Activated naive CD4-positive, alpha-beta T cell treated with anti-CD3 and anti-CD28 coated beads for 36 hours (primary cell): ENCODE measurements at regions not wholly inside any gene's neighbourhood (a gene's known extent, or its start where the extent isn't known, plus 50 kb on each side); places are given as distances from the start of the nearest gene placed in this dataset.
"Not testable (repeated sequence)": the region's sequence is repeated elsewhere in the genome, so short reads cannot be mapped to it uniquely, and the experiment has no call there.

Experiments
- CTCF ChIA-PET: fragments of 350-600 bp; sonication (Branson Sonifier 250); formaldehyde crosslinking; loops from one replicate; lab custom pipeline; 2021; ENCODE audit warnings: antibody characterized with exemption; lab: Charles Lee
- DNase-seq: peaks from one replicate; pipeline ENCODE4 v3.0.0-alpha.2; 2020
- H3K27ac Mint-ChIP-seq: one replicate; pipeline ENCODE4 v1.8.0; 2021; ENCODE audit warnings: mild to moderate bottlenecking, mixed read lengths
- H3K27me3 Mint-ChIP-seq: one replicate; pipeline ENCODE4 v1.8.0; 2021; ENCODE audit warnings: low read depth, mixed read lengths
- H3K36me3 Mint-ChIP-seq: one replicate; pipeline ENCODE4 v1.8.0; 2021; ENCODE audit warnings: low read depth, mixed read lengths
- H3K4me1 Mint-ChIP-seq: one replicate; pipeline ENCODE4 v1.8.0; 2021; ENCODE audit warnings: low read depth, mixed read lengths
- H3K4me3 Mint-ChIP-seq: one replicate; pipeline ENCODE4 v1.8.0; 2021; ENCODE audit warnings: mild to moderate bottlenecking, moderate library complexity, mixed read lengths
- H3K9me3 Mint-ChIP-seq: one replicate; pipeline ENCODE4 v1.8.0; 2021; ENCODE audit warnings: mixed read lengths
- intact Hi-C: fragments of 100-400 bp; cut with micrococcal nuclease; formaldehyde crosslinking; loops from one replicate; pipeline ENCODE4 v1.15.1; 2023

GRCh38 chr2:236833501-236834073 is 252.1 kb upstream of the COPS8 start:
- intact Hi-C loops = no loop called here
- Mint-ChIP-seq H3K4me3 (no peak overlapping the region), H3K27me3 (peaks cover 13% of the 10 kb centered on the region), H3K9me3 (no peaks in the 10 kb centered on the region), H3K4me1 (peaks cover 5% of the 10 kb centered on the region), H3K27ac (no peak overlapping the region), H3K36me3 (no peaks in the 10 kb centered on the region)
- CTCF ChIA-PET = no interaction called here
- DNase-seq = no peak

- no peaks in the 10 kb centered on the region for H3K9me3 Mint-ChIP-seq
- intact Hi-C loops = no loop called here
- CTCF ChIA-PET = no interaction called here
- no peak overlapping the region for H3K4me3 Mint-ChIP-seq
- peaks cover 5% of the 10 kb centered on the region for H3K4me1 Mint-ChIP-seq
- DNase-seq = no peak
- H3K36me3 Mint-ChIP-seq = no peaks in the 10 kb centered on the region
- no peak overlapping the region for H3K27ac Mint-ChIP-seq
- peaks cover 13% of the 10 kb centered on the region for H3K27me3 Mint-ChIP-seq
Measured at GRCh38 chr2:236834284-236834683, 251.4 kb upstream of the COPS8 start.

- no peak overlapping the region for H3K27ac Mint-ChIP-seq
- peaks cover 5% of the 10 kb centered on the region for H3K4me1 Mint-ChIP-seq
- no peaks in the 10 kb centered on the region for H3K36me3 Mint-ChIP-seq
- intact Hi-C loops = no loop called here
- no peak overlapping the region for H3K4me3 Mint-ChIP-seq
- no peak for DNase-seq
- H3K9me3 Mint-ChIP-seq = no peaks in the 10 kb centered on the region
- CTCF ChIA-PET = no interaction called here
- peaks cover 13% of the 10 kb centered on the region for H3K27me3 Mint-ChIP-seq
Measured at GRCh38 chr2:236835307-236836024, 250.2 kb upstream of the COPS8 start.

- H3K4me1 Mint-ChIP-seq, H3K36me3 Mint-ChIP-seq, CTCF ChIA-PET, intact Hi-C loops, H3K27ac Mint-ChIP-seq, H3K9me3 Mint-ChIP-seq, DNase-seq, H3K4me3 Mint-ChIP-seq: not testable (repeated sequence)
- peaks cover 13% of the 10 kb centered on the region for H3K27me3 Mint-ChIP-seq
Measured at GRCh38 chr2:236836028-236836427, 249.7 kb upstream of the COPS8 start.

GRCh38 chr2:236840215-236840614 is 245.5 kb upstream of the COPS8 start:
- intact Hi-C loops = no loop called here
- CTCF ChIA-PET = no interaction called here
- no peak for DNase-seq
- Mint-ChIP-seq H3K4me3 (no peak overlapping the region), H3K27me3 (peaks cover 6% of the 10 kb centered on the region), H3K9me3 (no peaks in the 10 kb centered on the region), H3K27ac (no peak overlapping the region), H3K4me1 (no peaks in the 10 kb centered on the region), H3K36me3 (no peaks in the 10 kb centered on the region)

- Mint-ChIP-seq H3K9me3 (no peaks in the 10 kb centered on the region), H3K4me1 (no peaks in the 10 kb centered on the region)
Measured at GRCh38 chr2:236840857-236841256, 244.8 kb upstream of the COPS8 start.

GRCh38 chr2:236841389-236841788 is 244.3 kb upstream of the COPS8 start:
- CTCF ChIA-PET = no interaction called here
- H3K4me1 Mint-ChIP-seq = no peaks in the 10 kb centered on the region

More at GRCh38 chr2:236840857-236841256, 244.8 kb upstream of the COPS8 start:
- peaks cover 5% of the 10 kb centered on the region for H3K27me3 Mint-ChIP-seq
- CTCF ChIA-PET = no interaction called here
- H3K4me3 Mint-ChIP-seq = no peak overlapping the region
- no peak for DNase-seq
- no peaks in the 10 kb centered on the region for H3K36me3 Mint-ChIP-seq
- no peak overlapping the region for H3K27ac Mint-ChIP-seq
- intact Hi-C loops = no loop called here

GRCh38 chr2:236843161-236843968 is 242.3 kb upstream of the COPS8 start:
- Mint-ChIP-seq H3K36me3 (no peaks in the 10 kb centered on the region), H3K27me3 (no peaks in the 10 kb centered on the region), H3K4me3 (no peak overlapping the region), H3K9me3 (no peaks in the 10 kb centered on the region), H3K4me1 (peaks cover 1% of the 10 kb centered on the region), H3K27ac (no peak overlapping the region)
- CTCF ChIA-PET = no interaction called here
- no peak for DNase-seq
- intact Hi-C loops = no loop called here

More at GRCh38 chr2:236841389-236841788, 244.3 kb upstream of the COPS8 start:
- Mint-ChIP-seq H3K27me3 (peaks cover 2% of the 10 kb centered on the region), H3K4me3 (no peak overlapping the region), H3K36me3 (no peaks in the 10 kb centered on the region), H3K9me3 (no peaks in the 10 kb centered on the region), H3K27ac (no peak overlapping the region)
- intact Hi-C loops = no loop called here
- no peak for DNase-seq

- Mint-ChIP-seq H3K27ac (no peak overlapping the region), H3K4me3 (no peak overlapping the region), H3K27me3 (no peaks in the 10 kb centered on the region), H3K4me1 (peaks cover 1% of the 10 kb centered on the region), H3K36me3 (no peaks in the 10 kb centered on the region), H3K9me3 (no peaks in the 10 kb centered on the region)
- CTCF ChIA-PET = no interaction called here
- DNase-seq = no peak
- intact Hi-C loops = no loop called here
Measured at GRCh38 chr2:236844711-236845110, 241.0 kb upstream of the COPS8 start.

- H3K27ac Mint-ChIP-seq = no peak overlapping the region
- H3K4me3 Mint-ChIP-seq = no peak overlapping the region
- H3K27me3 Mint-ChIP-seq = no peaks in the 10 kb centered on the region
- no peaks in the 10 kb centered on the region for H3K9me3 Mint-ChIP-seq
- DNase-seq = no peak
- H3K4me1 Mint-ChIP-seq = peaks cover 1% of the 10 kb centered on the region
- CTCF ChIA-PET = no interaction called here
- intact Hi-C loops = no loop called here
- no peaks in the 10 kb centered on the region for H3K36me3 Mint-ChIP-seq
Measured at GRCh38 chr2:236847023-236847422, 238.7 kb upstream of the COPS8 start.

- Mint-ChIP-seq H3K27ac (no peak overlapping the region), H3K4me3 (no peak overlapping the region), H3K9me3 (no peaks in the 10 kb centered on the region), H3K36me3 (no peaks in the 10 kb centered on the region), H3K4me1 (peaks cover 1% of the 10 kb centered on the region), H3K27me3 (no peaks in the 10 kb centered on the region)
- intact Hi-C loops = no loop called here
- no peak for DNase-seq
- CTCF ChIA-PET = no interaction called here
Measured at GRCh38 chr2:236847538-236848263, 238.0 kb upstream of the COPS8 start.

- peaks cover 1% of the 10 kb centered on the region for H3K4me1 Mint-ChIP-seq
- no peak overlapping the region for H3K4me3 Mint-ChIP-seq
- CTCF ChIA-PET = no interaction called here
- DNase-seq = no peak
- H3K27ac Mint-ChIP-seq = no peak overlapping the region
- intact Hi-C loops = no loop called here
- H3K36me3 Mint-ChIP-seq = no peaks in the 10 kb centered on the region
- H3K9me3 Mint-ChIP-seq = no peaks in the 10 kb centered on the region
- no peaks in the 10 kb centered on the region for H3K27me3 Mint-ChIP-seq
Measured at GRCh38 chr2:236848501-236848900, 237.2 kb upstream of the COPS8 start.
